PC-3 (cell line): ENCODE measurements at regions not wholly inside any gene's neighbourhood (a gene's known extent, or its start where the extent isn't known, plus 50 kb on each side); places are given as distances from the start of the nearest gene placed in this dataset.

Experiments
- CTCF ChIP-seq: fragments of 300-600 bp; sonication (generic); conservative IDR thresholded peaks from 2 replicates; pipeline ENCODE4 v1.5.1; 2017; ENCODE audit warnings: antibody characterized with exemption, low read depth, mild to moderate bottlenecking, low read length
- EZH2 ChIP-seq: fragments of 300-600 bp; sonication (generic); IDR thresholded peaks from one replicate; pipeline ENCODE4 v1.6.1; 2017; ENCODE audit warnings: antibody characterized with exemption, mild to moderate bottlenecking, low read length; ENCODE audit not compliant: unreplicated experiment

DNA sequence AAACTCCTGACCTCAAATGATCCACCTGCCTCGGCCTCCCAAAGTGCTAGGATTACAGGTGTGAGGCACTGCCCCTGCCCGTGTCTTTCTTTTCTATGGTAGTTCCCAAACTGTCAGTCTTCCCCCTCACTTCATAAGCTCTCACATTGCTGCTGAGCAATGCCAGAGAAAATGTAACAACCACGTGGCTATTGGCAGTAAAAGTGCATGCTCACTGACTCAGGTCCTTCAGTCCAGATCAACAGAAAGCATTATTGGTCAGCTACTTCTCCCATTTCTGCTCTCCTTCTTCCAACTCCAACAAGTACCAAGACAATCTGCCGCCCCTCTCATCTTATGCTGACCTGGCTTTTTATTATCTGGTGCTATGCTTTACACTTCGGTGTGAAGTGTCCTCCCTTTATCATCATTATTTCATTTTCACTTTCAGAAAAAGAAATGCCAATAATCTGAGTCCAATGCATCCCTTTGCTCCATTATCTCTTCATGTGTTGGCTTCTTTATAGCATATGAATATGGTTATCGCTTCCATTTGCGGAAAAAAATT lies 133.8 kb upstream of the UGT8 start:
- TF ChIP-seq CTCF, result no peak
- no peak for TF ChIP-seq EZH2
